Motor neuron (in vitro differentiated cells): ENCODE measurements at regions not wholly inside any gene's neighbourhood (a gene's known extent, or its start where the extent isn't known, plus 50 kb on each side); places are given as distances from the start of the nearest gene placed in this dataset.

Experiments
- ATAC-seq, 8 experiments: fragments of 200-7000 bp; cut with Tn5 transposase; replicated peaks in 6 of 8; 2 replicates each; pipeline ENCODE4 v1.8.0; 2021; ENCODE audit warnings: mild to moderate bottlenecking in 8 of 8, moderate library complexity in 8 of 8
- H3K27ac ChIP-seq, 2 donors: fragments of 250-450 bp; sonication (Bioruptor Pico); 2 replicates each; pipeline ENCODE4 v1.9.0; 2021; ENCODE audit warnings: antibody characterized with exemption in 2 of 2, mild to moderate bottlenecking in 2 of 2, moderate library complexity in 1 of 2
- H3K4me1 ChIP-seq, 2 donors: fragments of 250-450 bp; sonication (Bioruptor Pico); replicated peaks in 1 of 2; 2 replicates each; pipeline ENCODE4 v1.6.1; 2021; ENCODE audit warnings: antibody characterized with exemption in 2 of 2, mild to moderate bottlenecking in 2 of 2, moderate library complexity in 1 of 2
- H3K4me3 ChIP-seq, 5 donors: fragments of 250-450 bp; sonication (Bioruptor Pico); 2 replicates each; pipeline ENCODE4 v1.9.0; 2021; ENCODE audit warnings: antibody characterized with exemption in 5 of 5, mild to moderate bottlenecking in 5 of 5, moderate library complexity in 4 of 5
- WGBS, 10 experiments: fragments of 450-650 bp; shearing (Covaris generic); methylation state at CpG; one replicate each; pipeline ENCODE4 v1.0.0; 2022; 5-methylcytosine and 5-hydroxymethylcytosine counted together
- in situ Hi-C, 9 experiments: fragments of 400-800 bp; cut with MboI; loops; one replicate each; pipeline ENCODE4 v1.15.0; 2021; ENCODE audit warnings: low sequenced_read_pairs in 9 of 9, low pct_unique_long_range_greater_than_20kb in 2 of 9; ENCODE audit not compliant: unreplicated experiment in 9 of 9

DNA sequence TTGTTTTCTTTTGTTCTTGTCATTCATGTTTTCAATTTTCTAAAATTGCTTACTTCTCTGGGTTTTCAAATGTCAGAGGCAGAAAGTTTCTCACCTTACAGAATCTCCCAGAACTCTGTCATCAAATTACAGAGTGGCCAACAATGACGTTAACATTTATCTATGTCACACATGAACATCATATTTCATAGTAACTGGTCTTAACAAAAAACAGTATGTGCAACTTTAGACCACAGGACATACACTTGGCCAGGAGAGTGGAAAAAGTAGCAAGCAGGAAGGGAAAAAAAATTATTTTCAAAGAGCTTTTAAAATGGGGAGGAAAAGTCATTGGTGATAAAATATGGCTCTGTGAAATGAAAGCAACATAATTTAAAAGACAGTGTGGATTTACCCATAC, 426.5 kb downstream of the MED13L start:
- in situ Hi-C loops: no loop called here
- Histone ChIP-seq H3K4me3 (no peak overlapping the region), H3K27ac (no peak overlapping the region), H3K4me1 (no peaks in the 10 kb centered on the region)
- 0 to 100% (median 71%) methylated on average over 1 of the region's 1 CpG; no CpG with 5 or more reads in 1 of the 10 experiments for WGBS, 10 experiments
- no peak for ATAC-seq

- Histone ChIP-seq H3K4me1 (no peaks in the 10 kb centered on the region), H3K27ac (no peak overlapping the region), H3K4me3 (no peak overlapping the region)
- in situ Hi-C loops: no loop called here
- WGBS, 10 experiments: 48 to 100% (median 88%) methylated on average over 2 to 8 of the region's 8 CpGs; no CpG with 5 or more reads in 2 of the 10 experiments
- no peak for ATAC-seq
Measured at GRCh38 chr12:115849262-115849943, 428.1 kb downstream of the MED13L start.

DNA sequence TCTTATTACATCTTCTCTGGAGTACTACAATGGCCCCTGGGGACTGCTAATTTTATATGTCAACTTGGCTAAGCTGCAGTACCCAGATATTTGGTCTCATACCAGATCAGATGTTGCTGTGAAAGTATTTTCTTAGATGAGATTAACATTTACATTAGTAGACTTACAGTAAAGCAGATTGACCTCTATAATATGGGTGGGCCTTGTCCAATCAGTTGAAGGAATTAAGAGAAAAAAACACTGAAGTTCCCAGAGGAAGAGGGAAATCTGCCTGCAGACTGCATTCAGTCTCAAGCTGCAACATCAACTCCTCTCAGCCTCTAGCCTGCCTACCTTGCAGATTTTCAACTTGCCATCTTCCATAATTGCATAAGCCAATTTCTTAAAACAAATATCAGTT, 430.1 kb downstream of the MED13L start:
- no peak overlapping the region for H3K27ac ChIP-seq
- in situ Hi-C loops: no loop called here
- no peaks in the 10 kb centered on the region for H3K4me1 ChIP-seq
- ATAC-seq: no peak
- H3K4me3 ChIP-seq: no peak overlapping the region

DNA sequence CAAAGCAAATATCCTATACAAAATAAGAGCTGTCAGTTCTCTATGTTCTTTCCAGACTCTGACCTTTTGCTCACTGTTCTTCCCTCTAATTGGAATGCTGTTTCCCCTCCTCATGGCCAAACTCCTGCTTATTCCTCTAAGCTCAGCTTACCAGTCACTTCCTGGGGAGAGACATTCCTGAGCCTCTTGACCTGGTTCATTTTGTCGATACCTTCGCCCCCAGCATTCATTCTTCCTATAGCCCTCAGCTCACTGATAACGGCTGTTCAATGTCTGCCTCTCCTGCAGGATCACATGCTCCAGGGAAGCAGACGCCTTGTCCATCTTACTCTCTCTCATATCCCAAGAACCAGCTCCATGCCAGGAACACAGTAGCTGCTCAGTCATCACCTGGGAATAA, 431.0 kb downstream of the MED13L start:
- H3K4me3 ChIP-seq: no peak overlapping the region
- WGBS, 10 experiments: 21 to 68% (median 34%) methylated on average over 2 to 4 of the region's 4 CpGs; no CpG with 5 or more reads in 4 of the 10 experiments

GRCh38 chr12:115840159-115840558, 437.3 kb downstream of the MED13L start:
- WGBS, 10 experiments: 17 to 81% (median 60%) methylated on average over 1 to 10 of the region's 10 CpGs; no CpG with 5 or more reads in 3 of the 10 experiments
- ATAC-seq: peak in 2 of 8 experiments; percentile 19 to 62
- no peak overlapping the region for H3K27ac ChIP-seq
- H3K4me3 ChIP-seq: no peak overlapping the region
- H3K4me1 ChIP-seq: peaks cover 0 to 10% of the 10 kb centered on the region in 2 donors
- in situ Hi-C loops: no loop called here

More for the DNA sequence above, 431.0 kb downstream of the MED13L start:
- in situ Hi-C loops: no loop called here
- no peak for ATAC-seq
- Histone ChIP-seq H3K27ac (no peak overlapping the region), H3K4me1 (no peaks in the 10 kb centered on the region)

- no peak overlapping the region for H3K27ac ChIP-seq
- H3K4me1 ChIP-seq: peaks cover 0 to 10% of the 10 kb centered on the region in 2 donors
- no peak for ATAC-seq
- H3K4me3 ChIP-seq: no peak overlapping the region
- in situ Hi-C loops: no loop called here
- 0 to 40% (median 11%) methylated on average over 1 of the region's 1 CpG; no CpG with 5 or more reads in 3 of the 10 experiments for WGBS, 10 experiments
Measured at GRCh38 chr12:115838952-115839351, 438.5 kb downstream of the MED13L start.

DNA sequence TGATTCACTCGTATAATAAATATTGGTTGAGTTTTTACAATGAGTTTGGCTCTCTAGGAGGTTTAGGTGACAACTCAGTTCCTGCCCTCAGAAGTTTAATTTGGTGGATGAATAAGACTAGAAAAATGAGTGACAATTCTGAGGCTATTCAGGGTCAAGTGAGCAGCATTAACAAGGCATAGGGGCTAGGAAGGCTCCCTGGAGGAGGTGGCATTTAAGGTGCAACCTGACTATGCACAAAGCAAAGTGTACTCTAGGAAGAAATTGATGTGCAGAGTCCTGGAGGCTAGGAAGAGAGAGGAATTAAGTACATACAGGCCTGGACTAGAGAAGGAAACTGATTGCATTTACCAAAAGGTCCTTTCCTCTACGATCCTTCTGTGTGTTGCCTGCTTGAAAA, 440.3 kb downstream of the MED13L start:
- ATAC-seq: no peak
- WGBS, 10 experiments: 0 to 100% (median 85%) methylated on average over 1 to 2 of the region's 2 CpGs; no CpG with 5 or more reads in 4 of the 10 experiments
- in situ Hi-C loops: no loop called here
- H3K27ac ChIP-seq: no peak overlapping the region
- no peak overlapping the region for H3K4me3 ChIP-seq
- peaks cover 0 to 10% of the 10 kb centered on the region in 2 donors for H3K4me1 ChIP-seq

DNA sequence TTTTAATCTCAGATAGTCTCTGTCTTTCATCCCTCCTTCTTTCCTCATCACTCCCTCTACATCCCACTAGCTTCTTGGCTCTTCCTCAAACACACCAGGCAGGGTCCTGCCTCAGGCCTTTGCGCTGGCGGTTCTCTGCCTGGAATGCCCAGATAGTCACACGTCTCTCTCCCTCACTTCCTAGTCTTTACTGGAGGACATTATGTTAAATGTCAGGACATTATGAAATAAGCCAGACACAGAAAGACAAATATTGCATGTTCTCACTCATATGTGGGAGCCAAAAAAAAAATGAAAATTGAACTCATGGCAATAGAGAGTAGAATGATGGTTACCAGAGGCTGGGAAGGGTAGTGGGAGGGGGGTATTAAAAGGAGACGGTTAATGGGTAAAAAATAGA, 442.0 kb downstream of the MED13L start:
- in situ Hi-C loops: no loop called here
- WGBS, 10 experiments: 28 to 95% (median 81%) methylated on average over 2 to 4 of the region's 4 CpGs; no CpG with 5 or more reads in 2 of the 10 experiments
- ATAC-seq: no peak
- Histone ChIP-seq H3K27ac (no peak overlapping the region), H3K4me3 (no peak overlapping the region), H3K4me1 (peaks cover 0 to 10% of the 10 kb centered on the region in 2 donors)

GRCh38 chr12:115833704-115834103, 443.8 kb downstream of the MED13L start:
- Histone ChIP-seq H3K4me1 (peaks cover 0 to 10% of the 10 kb centered on the region in 2 donors), H3K27ac (no peak overlapping the region), H3K4me3 (no peak overlapping the region)
- WGBS, 10 experiments: 38 to 100% (median 77%) methylated on average over 1 to 4 of the region's 4 CpGs
- in situ Hi-C loops: no loop called here
- no peak for ATAC-seq

GRCh38 chr12:115830633-115831032, 446.9 kb downstream of the MED13L start:
- Histone ChIP-seq H3K4me1 (no peaks in the 10 kb centered on the region), H3K27ac (no peak overlapping the region), H3K4me3 (no peak overlapping the region)
- in situ Hi-C loops: no loop called here
- no peak for ATAC-seq
- 56 to 76% (median 65%) methylated on average over 2 of the region's 4 CpGs; no CpG with 5 or more reads in 7 of the 10 experiments for WGBS, 10 experiments

DNA sequence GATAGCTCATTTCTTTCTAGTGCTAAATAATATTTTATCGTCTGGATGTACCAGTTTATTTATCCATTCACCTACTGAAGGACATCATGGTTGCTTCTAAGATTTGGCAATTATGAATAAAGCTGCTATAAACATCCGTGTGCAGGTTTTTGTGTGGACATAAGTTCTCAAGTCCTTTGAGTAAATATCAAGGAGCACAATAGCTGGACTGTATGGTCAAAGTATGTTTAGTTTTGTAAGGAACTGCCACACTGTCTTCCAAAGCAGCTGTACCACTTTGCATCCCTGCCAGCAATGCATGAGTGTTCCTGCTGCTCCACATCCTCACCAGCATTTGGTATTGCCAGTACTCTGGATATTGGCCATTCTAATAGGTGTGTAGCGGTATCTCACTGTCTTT, 447.4 kb downstream of the MED13L start:
- in situ Hi-C loops: no loop called here
- Histone ChIP-seq H3K4me1 (no peaks in the 10 kb centered on the region), H3K4me3 (no peak overlapping the region), H3K27ac (no peak overlapping the region)
- ATAC-seq: no peak
- WGBS, 10 experiments: 0 to 80% (median 40%) methylated on average over 1 to 3 of the region's 3 CpGs; no CpG with 5 or more reads in 1 of the 10 experiments

DNA sequence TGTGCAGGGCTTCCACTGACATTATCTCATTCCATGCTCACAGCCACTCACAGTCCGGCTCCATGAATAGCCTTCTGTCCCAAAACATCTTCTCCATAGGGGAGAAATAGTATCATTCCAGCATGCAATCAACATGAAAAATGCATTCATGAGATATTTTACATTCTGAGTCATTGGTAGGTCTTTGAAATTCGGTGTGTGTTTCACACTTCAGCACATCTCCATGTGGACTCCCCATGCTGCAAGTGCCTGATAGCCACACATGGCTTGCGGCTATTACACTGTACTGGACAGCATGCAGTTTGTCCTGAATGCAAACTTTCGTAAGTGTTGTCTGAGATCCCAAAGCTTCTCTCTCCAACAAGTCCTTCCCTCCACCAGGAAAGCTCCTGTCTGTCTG, 449.3 kb downstream of the MED13L start:
- Histone ChIP-seq H3K27ac (no peak overlapping the region), H3K4me3 (no peak overlapping the region), H3K4me1 (no peaks in the 10 kb centered on the region)
- WGBS, 10 experiments: 14 to 100% (median 63%) methylated on average over 1 to 4 of the region's 4 CpGs; no CpG with 5 or more reads in 4 of the 10 experiments
- in situ Hi-C loops: no loop called here
- ATAC-seq: peak in 4 of 8 experiments; percentile 29 to 91 (median 86)

DNA sequence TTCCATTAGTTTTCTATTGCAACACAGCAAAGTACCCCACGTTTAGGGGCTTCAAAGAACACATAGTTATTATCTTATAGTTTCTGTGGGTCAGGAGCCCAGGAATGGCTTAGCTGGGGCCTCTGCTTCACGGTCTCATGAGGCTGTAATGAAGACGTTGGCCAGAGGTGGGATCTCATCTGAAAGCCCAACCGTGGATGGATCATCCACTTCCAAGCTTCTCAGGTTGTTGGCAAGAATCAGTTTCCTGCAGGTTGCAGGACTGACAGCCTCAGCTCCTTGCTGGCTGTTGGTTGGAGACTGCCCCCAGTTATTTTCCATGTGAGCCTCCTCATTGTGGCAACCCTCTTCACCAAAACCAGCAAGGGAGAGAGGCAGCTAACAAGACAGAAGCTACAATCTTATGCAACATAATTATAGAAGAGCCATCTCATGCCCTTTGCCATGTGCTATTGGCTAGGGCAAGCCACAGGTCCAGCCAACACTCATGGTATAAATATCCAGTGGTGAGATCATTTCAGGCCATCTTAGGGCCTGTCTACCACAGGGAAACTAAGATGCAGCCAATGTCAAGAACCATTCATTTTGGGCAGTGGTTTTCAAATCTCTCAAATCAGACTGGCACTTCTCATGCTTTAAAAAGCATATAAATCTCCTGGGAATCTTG, 452.4 kb downstream of the MED13L start:
- WGBS, 10 experiments: 0 to 80% (median 43%) methylated on average over 1 to 4 of the region's 4 CpGs; no CpG with 5 or more reads in 3 of the 10 experiments
- no peak for ATAC-seq
- no peak overlapping the region for H3K4me3 ChIP-seq
- in situ Hi-C loops: no loop called here
- H3K4me1 ChIP-seq: no peaks in the 10 kb centered on the region
- H3K27ac ChIP-seq: no peak overlapping the region
